A673 (cell line): ENCODE measurements at regions not wholly inside any gene's neighbourhood (a gene's known extent, or its start where the extent isn't known, plus 50 kb on each side); places are given as distances from the start of the nearest gene placed in this dataset.

Experiments used
- EZH2 ChIP-seq: fragments of 200-600 bp; sonication (generic); IDR thresholded peaks from 2 replicates; pipeline ENCODE4 v1.6.1; 2017; ENCODE audit warnings: borderline replicate concordance, low read depth, mild to moderate bottlenecking, mixed read lengths, antibody characterized with exemption, low read length; ENCODE audit not compliant: poor library complexity, severe bottlenecking
- TF ChIP-seq, protein P1 (sequence below): fragments of 300-800, 200-600 bp; sonication (generic); conservative IDR thresholded peaks from 2 replicates; pipeline ENCODE4 v1.5.1; 2017; ENCODE audit warnings: low read depth, mild to moderate bottlenecking, antibody characterized with exemption, low read length, moderate library complexity, mixed read lengths

- TF ChIP-seq, protein P1, sequence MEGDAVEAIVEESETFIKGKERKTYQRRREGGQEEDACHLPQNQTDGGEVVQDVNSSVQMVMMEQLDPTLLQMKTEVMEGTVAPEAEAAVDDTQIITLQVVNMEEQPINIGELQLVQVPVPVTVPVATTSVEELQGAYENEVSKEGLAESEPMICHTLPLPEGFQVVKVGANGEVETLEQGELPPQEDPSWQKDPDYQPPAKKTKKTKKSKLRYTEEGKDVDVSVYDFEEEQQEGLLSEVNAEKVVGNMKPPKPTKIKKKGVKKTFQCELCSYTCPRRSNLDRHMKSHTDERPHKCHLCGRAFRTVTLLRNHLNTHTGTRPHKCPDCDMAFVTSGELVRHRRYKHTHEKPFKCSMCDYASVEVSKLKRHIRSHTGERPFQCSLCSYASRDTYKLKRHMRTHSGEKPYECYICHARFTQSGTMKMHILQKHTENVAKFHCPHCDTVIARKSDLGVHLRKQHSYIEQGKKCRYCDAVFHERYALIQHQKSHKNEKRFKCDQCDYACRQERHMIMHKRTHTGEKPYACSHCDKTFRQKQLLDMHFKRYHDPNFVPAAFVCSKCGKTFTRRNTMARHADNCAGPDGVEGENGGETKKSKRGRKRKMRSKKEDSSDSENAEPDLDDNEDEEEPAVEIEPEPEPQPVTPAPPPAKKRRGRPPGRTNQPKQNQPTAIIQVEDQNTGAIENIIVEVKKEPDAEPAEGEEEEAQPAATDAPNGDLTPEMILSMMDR: no peak
- no peak for TF ChIP-seq EZH2
These were observed 71.5 kb upstream of the TGM3 start for GRCh38 chr20:2224368-2224639.
